IMR-90 (cell line): ENCODE measurements at regions not wholly inside any gene's neighbourhood (a gene's known extent, or its start where the extent isn't known, plus 50 kb on each side); places are given as distances from the start of the nearest gene placed in this dataset.
"Not testable (repeated sequence)": the region's sequence is repeated elsewhere in the genome, so short reads cannot be mapped to it uniquely, and the experiment has no call there.

Source experiments
- ATAC-seq: fragments of 200-7000 bp; cut with Tn5 transposase; 2 replicates; pipeline ENCODE4 v1.9.1; 2020; ENCODE audit warnings: low read depth, mild to moderate bottlenecking, moderate library complexity
- BruUV-seq: library from RNA; stranded (reverse); fragments of 400-500 nt; replicated peaks from 2 replicates; lab custom pipeline; 2021; lab: Mats Ljungman, UMichigan
- CTCF ChIA-PET: fragments of 300-600 bp; formaldehyde crosslinking; extraction: SDS; loops from one replicate; lab custom pipeline; 2021; ENCODE audit warnings: antibody characterized with exemption; lab: Yijun Ruan, JAX
- POLR2A ChIA-PET: fragments of 300-600 bp; sonication (Branson Sonifier 250); formaldehyde crosslinking; loops from one replicate; lab custom pipeline; 2022; ENCODE audit warnings: antibody characterized with exemption; ENCODE audit not compliant: unreplicated experiment; lab: Charles Lee
- DNase-seq: peaks from one replicate; pipeline ENCODE4 v3.0.0; 2013
- H2AFZ ChIP-seq: replicated peaks from 2 replicates; pipeline ENCODE3; 2013; ENCODE audit warnings: low read length, mild to moderate bottlenecking; ENCODE audit not compliant: poor library complexity
- H2AK5ac ChIP-seq: 2 replicates; pipeline ENCODE4 v1.6.1; 2013; ENCODE audit warnings: low read depth, low read length, inconsistent platforms
- H2AK9ac ChIP-seq: replicated peaks from 2 replicates; pipeline ENCODE3; 2013; ENCODE audit warnings: mild to moderate bottlenecking, low read depth, low read length, moderate library complexity; ENCODE audit not compliant: poor library complexity
- H2BK120ac ChIP-seq: 2 replicates; pipeline ENCODE4 v1.6.1; 2013; ENCODE audit warnings: low read depth, low read length, inconsistent platforms
- H2BK15ac ChIP-seq: 3 replicates; pipeline ENCODE4 v1.6.1; 2013; ENCODE audit warnings: low read depth, low read length, inconsistent platforms
- H2BK20ac ChIP-seq: 2 replicates; pipeline ENCODE4 v1.6.1; 2013; ENCODE audit warnings: low read depth, mild to moderate bottlenecking, inconsistent platforms, low read length, moderate library complexity
- H2BK5ac ChIP-seq: 2 replicates; pipeline ENCODE4 v1.6.1; 2013; ENCODE audit warnings: mild to moderate bottlenecking, low read depth, low read length, inconsistent platforms; ENCODE audit not compliant: poor library complexity, severe bottlenecking
- H3K14ac ChIP-seq: replicated peaks from 2 replicates; pipeline ENCODE4 v1.6.1; 2013; ENCODE audit warnings: low read depth, low read length, inconsistent platforms
- H3K18ac ChIP-seq: 2 replicates; pipeline ENCODE4 v1.6.1; 2013; ENCODE audit warnings: low read depth, low read length, control low read depth
- H3K23ac ChIP-seq: 2 replicates; pipeline ENCODE4 v1.6.1; 2013; ENCODE audit warnings: low read depth, low read length, inconsistent platforms
- H3K27ac ChIP-seq: 2 replicates; pipeline ENCODE4 v1.5.1; 2013; ENCODE audit warnings: mild to moderate bottlenecking, control low read depth, low read length; ENCODE audit not compliant: insufficient read depth
- H3K27me3 ChIP-seq: 2 replicates; pipeline ENCODE4 v1.6.1; 2013; ENCODE audit warnings: low read length; ENCODE audit not compliant: control insufficient read depth, insufficient read depth
- H3K36me3 ChIP-seq: 2 replicates; pipeline ENCODE4 v1.6.1; 2013; ENCODE audit warnings: low read length, mixed read lengths; ENCODE audit not compliant: control insufficient read depth, insufficient read depth
- H3K4ac ChIP-seq: 2 replicates; pipeline ENCODE4 v1.6.1; 2013; ENCODE audit warnings: low read depth, low read length, inconsistent platforms
- H3K4me1 ChIP-seq: 2 replicates; pipeline ENCODE4 v1.6.1; 2013; ENCODE audit warnings: low read length, mixed read lengths; ENCODE audit not compliant: control insufficient read depth, insufficient read depth
- H3K4me2 ChIP-seq: 2 replicates; pipeline ENCODE4 v1.6.1; 2013; ENCODE audit warnings: low read depth, mild to moderate bottlenecking, control low read depth, low read length, moderate library complexity
- H3K4me3 ChIP-seq: 2 replicates; pipeline ENCODE4 v1.5.1; 2013; ENCODE audit warnings: low read depth, mild to moderate bottlenecking, control low read depth, low read length, moderate library complexity; ENCODE audit not compliant: insufficient read depth
- H3K56ac ChIP-seq: 2 replicates; pipeline ENCODE4 v1.6.1; 2013; ENCODE audit warnings: low read length, inconsistent platforms; ENCODE audit not compliant: insufficient read depth; ENCODE audit errors: extremely low read depth
- H3K79me1 ChIP-seq, 2 experiments: 2 replicates each; pipeline ENCODE4 v1.6.1; 2013; ENCODE audit warnings: low read length in 2 of 2, inconsistent platforms in 1 of 2, low read depth in 1 of 2
- H3K9ac ChIP-seq: 2 replicates; pipeline ENCODE4 v1.6.1; 2013; ENCODE audit warnings: low read depth, low read length, control low read depth
- H3K9me1 ChIP-seq: 2 replicates; pipeline ENCODE4 v1.6.1; 2013; ENCODE audit warnings: low read length, inconsistent platforms; ENCODE audit not compliant: insufficient read depth
- H3K9me3 ChIP-seq: 2 replicates; pipeline ENCODE4 v1.6.1; 2013; ENCODE audit warnings: low read length; ENCODE audit not compliant: control insufficient read depth, insufficient read depth
- H4K20me1 ChIP-seq: 2 replicates; pipeline ENCODE4 v1.6.1; 2013; ENCODE audit warnings: low read length, inconsistent platforms; ENCODE audit not compliant: insufficient read depth
- H4K5ac ChIP-seq: 2 replicates; pipeline ENCODE4 v1.6.1; 2013; ENCODE audit warnings: mild to moderate bottlenecking, low read depth, low read length, control low read depth
- H4K8ac ChIP-seq, 2 experiments: 2 replicates each; pipeline ENCODE4 v1.6.1; 2013; ENCODE audit warnings: low read depth in 2 of 2, low read length in 2 of 2, control low read depth in 1 of 2, inconsistent platforms in 1 of 2
- H4K91ac ChIP-seq: 2 replicates; pipeline ENCODE4 v1.6.1; 2013; ENCODE audit warnings: low read depth, low read length, inconsistent platforms; ENCODE audit not compliant: insufficient read depth
- WGBS, 2 experiments: methylation state at CpG; one replicate each; pipeline versions ENCODE4 v1.1.5 to v1.1.7; 2013; ENCODE audit warnings: missing lambda C conversion rate in 2 of 2; ENCODE audit not compliant: insufficient read length in 1 of 2; ENCODE audit errors: extremely low coverage in 2 of 2; 5-methylcytosine and 5-hydroxymethylcytosine counted together
- dilution Hi-C: fragments of 300-500 bp; cut with HindIII; formaldehyde crosslinking; loops from one replicate; pipeline ENCODE4 v1.14.3; 2018; ENCODE audit warnings: low sequenced_read_pairs; ENCODE audit not compliant: unreplicated experiment
- in situ Hi-C: fragments of 300-500 bp; cut with MboI; formaldehyde crosslinking; loops from 3 replicates; pipeline ENCODE4 v1.14.3; 2019; ENCODE audit warnings: low sequenced_read_pairs, inconsistent platforms, mixed read lengths
- intact Hi-C: fragments of 100-400 bp; cut with micrococcal nuclease; formaldehyde crosslinking; loops from 2 replicates; pipeline ENCODE4 v1.10.0; 2022

DNA sequence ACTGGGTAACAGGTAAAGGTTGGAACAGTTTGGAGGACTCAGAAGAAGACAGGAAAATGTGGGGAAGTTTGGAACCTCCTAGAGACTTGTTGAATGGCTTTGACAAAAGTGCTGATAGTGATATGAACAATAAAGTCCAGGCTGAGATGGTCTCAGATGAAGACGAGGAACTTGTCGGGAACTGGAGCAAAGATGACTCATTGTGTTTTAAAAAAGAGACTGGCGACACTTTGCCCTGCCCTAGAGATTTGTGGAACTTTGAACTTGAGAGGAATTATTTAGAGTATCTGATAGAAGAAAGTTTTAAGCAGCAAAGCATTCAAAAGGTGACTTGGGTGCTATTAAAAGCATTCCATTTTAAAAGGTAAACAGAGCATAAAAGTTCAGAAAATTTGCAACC is 90.6 kb upstream of the CD44 start:
- H4K91ac ChIP-seq, H3K4me3 ChIP-seq, H2BK120ac ChIP-seq, BruUV-seq, H3K23ac ChIP-seq, H2BK15ac ChIP-seq, DNase-seq, H2AFZ ChIP-seq, H3K79me1 ChIP-seq, H3K9me1 ChIP-seq, POLR2A ChIA-PET, CTCF ChIA-PET, H3K4me1 ChIP-seq, in situ Hi-C loops, H3K27ac ChIP-seq, H4K5ac ChIP-seq, intact Hi-C loops, H2AK5ac ChIP-seq, H3K56ac ChIP-seq, H4K20me1 ChIP-seq, H2BK20ac ChIP-seq, ATAC-seq, H3K9ac ChIP-seq, H2AK9ac ChIP-seq, H3K27me3 ChIP-seq, H3K18ac ChIP-seq, H4K8ac ChIP-seq, H3K4ac ChIP-seq, dilution Hi-C loops, H3K14ac ChIP-seq, H2BK5ac ChIP-seq, H3K9me3 ChIP-seq, H3K36me3 ChIP-seq, H3K4me2 ChIP-seq: not testable (repeated sequence)
- WGBS, 2 experiments, result 50% methylated on average over 2 of the region's 3 CpGs; no CpG with 5 or more reads in 1 of the 2 experiments
